HK-2 (cell line): ENCODE measurements at regions not wholly inside any gene's neighbourhood (a gene's known extent, or its start where the extent isn't known, plus 50 kb on each side); places are given as distances from the start of the nearest gene placed in this dataset.
"Not testable (repeated sequence)": the region's sequence is repeated elsewhere in the genome, so short reads cannot be mapped to it uniquely, and the experiment has no call there.

Source experiments
- DNase-seq: peaks from one replicate; pipeline ENCODE4 v3.0.0-alpha.2; 2018; ENCODE audit not compliant: unreplicated experiment

GRCh38 chr9:87041553-87042235, 94.4 kb upstream of the GAS1 start:
- not testable (repeated sequence) for DNase-seq

- DNase-seq: not testable (repeated sequence)
These were observed 102.8 kb upstream of the GAS1 start for GRCh38 chr9:87049929-87050608.

GRCh38 chr9:87054999-87055686, 107.8 kb upstream of the GAS1 start:
- DNase-seq: no peak

- no peak for DNase-seq
These were observed 112.5 kb upstream of the GAS1 start for GRCh38 chr9:87059772-87060171.

GRCh38 chr9:87062746-87063145, 115.4 kb upstream of the GAS1 start:
- DNase-seq: no peak

- no peak for DNase-seq
These were observed 115.9 kb upstream of the GAS1 start for GRCh38 chr9:87063246-87063645.

- no peak for DNase-seq
These were observed 116.6 kb upstream of the GAS1 start for GRCh38 chr9:87063871-87064270.

- DNase-seq: no peak
These were observed 117.0 kb upstream of the GAS1 start for GRCh38 chr9:87064311-87064710.

GRCh38 chr9:87065981-87066380, 118.7 kb upstream of the GAS1 start:
- no peak for DNase-seq

GRCh38 chr9:87067426-87067825, 120.1 kb upstream of the GAS1 start:
- DNase-seq: no peak

GRCh38 chr9:87068177-87068840, 121.0 kb upstream of the GAS1 start:
- no peak for DNase-seq

- no peak for DNase-seq
These were observed 122.4 kb upstream of the GAS1 start for GRCh38 chr9:87069690-87070089.

- DNase-seq: no peak
These were observed 123.0 kb upstream of the GAS1 start for GRCh38 chr9:87070336-87070735.

- no peak for DNase-seq
These were observed 124.2 kb upstream of the GAS1 start for GRCh38 chr9:87071473-87071872.

- no peak for DNase-seq
These were observed 126.4 kb upstream of the GAS1 start for GRCh38 chr9:87073692-87074091.

- DNase-seq: no peak
These were observed 128.2 kb upstream of the GAS1 start for GRCh38 chr9:87075537-87075936.

GRCh38 chr9:87076825-87077224, 129.5 kb upstream of the GAS1 start:
- DNase-seq: no peak

GRCh38 chr9:87077986-87078385, 130.7 kb upstream of the GAS1 start:
- no peak for DNase-seq

GRCh38 chr9:87080512-87081264, 133.4 kb upstream of the GAS1 start:
- DNase-seq: no peak

- no peak for DNase-seq
These were observed 134.2 kb upstream of the GAS1 start for GRCh38 chr9:87081503-87081902.

GRCh38 chr9:87083986-87084385, 136.7 kb upstream of the GAS1 start:
- no peak for DNase-seq

GRCh38 chr9:87084407-87084806, 137.1 kb upstream of the GAS1 start:
- DNase-seq: no peak
